ENCODE measurements at regions not wholly inside any gene's neighbourhood (a gene's known extent, or its start where the extent isn't known, plus 50 kb on each side); places are given as distances from the start of the nearest gene placed in this dataset.

DNA sequence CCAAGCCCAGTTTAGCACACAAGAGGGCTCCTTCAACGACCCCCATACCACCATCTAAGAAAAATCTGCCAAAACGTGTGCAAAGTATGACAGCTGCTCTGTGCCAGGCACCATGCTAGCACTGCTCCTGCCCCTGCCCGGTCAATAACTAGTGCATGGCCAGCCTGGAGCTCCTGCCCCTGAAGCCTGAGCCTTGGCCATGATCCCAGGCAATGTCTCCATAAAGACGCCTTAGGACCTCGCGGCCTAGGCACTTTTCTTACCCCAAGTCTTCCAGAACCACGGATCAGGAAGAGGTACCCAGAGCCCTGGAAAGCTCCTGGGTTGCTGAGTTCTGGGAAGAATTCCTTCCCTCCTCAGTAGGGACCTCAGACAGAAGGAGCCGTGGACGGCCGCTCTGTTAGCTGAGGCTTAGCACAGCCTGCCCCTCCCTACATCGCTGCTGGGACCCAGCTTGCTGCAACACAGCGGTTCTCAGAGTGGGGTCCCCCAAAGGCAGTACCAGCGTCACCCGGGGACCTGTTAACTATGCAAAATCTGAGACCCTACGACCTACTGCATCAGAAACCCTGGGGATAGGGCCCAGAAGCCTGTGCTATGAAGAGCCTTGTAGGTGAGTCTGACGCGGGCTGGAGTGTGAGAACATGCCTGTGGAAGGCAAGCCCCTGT lies 117.8 kb upstream of the TWIST2 start:
- no peak for DNase-seq (ENCODE audit: low read depth)
- TF ChIP-seq CTCF (IDR thresholded peaks at IDR 0.05; ENCODE audit: insufficient read depth, low read depth, low read length, missing control alignments) = no peak

GRCh38 chr2:238730881-238731280 lies 117.0 kb upstream of the TWIST2 start:
- no peak for TF ChIP-seq CTCF (IDR thresholded peaks at IDR 0.05; ENCODE audit: insufficient read depth, low read depth, low read length, missing control alignments)
- no peak overlapping the region for H3K4me3 ChIP-seq (ENCODE audit: low read depth, low read length)
- no peak for DNase-seq (ENCODE audit: low read depth)

More for the DNA sequence above, 117.8 kb upstream of the TWIST2 start:
- H3K4me3 ChIP-seq (ENCODE audit: low read depth, low read length) = no peak overlapping the region

DNA sequence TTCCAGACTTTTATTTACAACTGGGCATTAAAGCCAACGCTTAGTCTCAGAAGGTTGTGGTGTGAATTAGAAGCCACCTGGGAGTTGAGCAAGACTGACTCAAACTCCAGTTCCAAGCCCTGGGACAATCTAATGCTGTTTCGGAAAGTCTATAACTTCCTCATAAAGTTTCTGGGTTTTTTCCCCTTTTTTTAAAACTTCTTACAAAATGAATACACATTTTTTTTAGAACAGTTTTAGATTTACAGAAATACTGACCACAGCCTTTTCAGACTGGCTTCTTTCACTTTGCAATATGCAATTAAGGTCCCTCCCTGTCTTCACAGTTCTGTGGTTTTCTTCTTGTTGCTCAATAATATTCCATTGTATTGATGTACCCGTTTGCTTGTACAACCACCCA lies 115.9 kb upstream of the TWIST2 start:
- no peak for DNase-seq (ENCODE audit: low read depth)
- no peak for TF ChIP-seq CTCF (IDR thresholded peaks at IDR 0.05; ENCODE audit: insufficient read depth, low read depth, low read length, missing control alignments)

GRCh38 chr2:238738917-238739316 lies 109.0 kb upstream of the TWIST2 start:
- no peak for TF ChIP-seq CTCF (IDR thresholded peaks at IDR 0.05; ENCODE audit: insufficient read depth, low read depth, low read length, missing control alignments)
- no peak overlapping the region for H3K4me3 ChIP-seq (ENCODE audit: low read depth, low read length)
- no peak for DNase-seq (ENCODE audit: low read depth)

More for the DNA sequence above, 115.9 kb upstream of the TWIST2 start:
- no peak overlapping the region for H3K4me3 ChIP-seq (ENCODE audit: low read depth, low read length)

DNA sequence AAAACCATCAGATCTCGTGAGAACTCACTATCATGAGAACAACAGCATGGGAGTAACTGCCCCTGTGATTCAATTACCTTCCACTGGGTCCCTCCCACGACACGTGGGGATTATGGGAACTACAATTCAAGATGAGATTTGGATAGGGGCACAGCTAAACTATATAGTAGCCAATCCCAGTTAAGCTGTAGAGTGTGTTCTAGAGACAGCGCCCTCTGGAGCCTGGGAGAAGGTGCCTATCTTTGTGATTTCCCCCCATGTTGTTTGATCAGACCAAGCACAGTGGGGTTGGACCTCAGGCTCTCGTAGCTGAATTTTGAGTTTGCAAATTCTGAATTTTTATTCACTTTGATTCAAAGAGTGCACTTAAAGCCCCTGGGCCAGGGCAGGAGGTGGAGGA lies 108.2 kb upstream of the TWIST2 start:
- TF ChIP-seq CTCF (IDR thresholded peaks at IDR 0.05; ENCODE audit: insufficient read depth, low read depth, low read length, missing control alignments) = no peak
- no peak overlapping the region for H3K4me3 ChIP-seq (ENCODE audit: low read depth, low read length)
- DNase-seq (ENCODE audit: low read depth) = no peak

- no peak for TF ChIP-seq CTCF (IDR thresholded peaks at IDR 0.05; ENCODE audit: insufficient read depth, low read depth, low read length, missing control alignments)
- no peak overlapping the region for H3K4me3 ChIP-seq (ENCODE audit: low read depth, low read length)
- no peak for DNase-seq (ENCODE audit: low read depth)
Measured at GRCh38 chr2:238741277-238741676, 106.6 kb upstream of the TWIST2 start.

DNA sequence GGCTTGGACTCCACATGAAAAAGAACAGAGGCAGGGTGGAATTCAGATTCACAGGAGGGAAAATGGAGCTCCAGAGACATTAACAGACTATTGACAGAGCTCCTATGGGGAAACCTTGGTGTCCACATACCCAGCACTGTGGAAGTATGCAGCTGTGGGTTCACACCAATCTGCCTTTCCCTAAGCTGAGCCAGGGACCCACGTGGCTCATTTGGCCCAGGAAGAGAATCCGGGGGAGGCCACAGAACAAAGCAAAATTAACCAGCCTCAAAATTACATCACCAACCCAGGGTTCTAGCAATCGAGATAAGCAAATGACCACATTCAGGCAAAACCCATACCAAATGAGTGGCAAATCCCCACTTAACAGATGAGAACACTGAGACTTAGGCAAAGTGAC lies 105.8 kb upstream of the TWIST2 start:
- TF ChIP-seq CTCF (IDR thresholded peaks at IDR 0.05; ENCODE audit: insufficient read depth, low read depth, low read length, missing control alignments) = no peak
- H3K4me3 ChIP-seq (ENCODE audit: low read depth, low read length) = no peak overlapping the region
- DNase-seq (ENCODE audit: low read depth) = no peak
